PC-3 (cell line): ENCODE measurements at regions not wholly inside any gene's neighbourhood (a gene's known extent, or its start where the extent isn't known, plus 50 kb on each side); places are given as distances from the start of the nearest gene placed in this dataset.

Experiments
- ATAC-seq: fragments of 200-7000 bp; cut with Tn5 transposase; 2 replicates; pipeline ENCODE4 v1.9.1; 2020; ENCODE audit warnings: mild to moderate bottlenecking, moderate library complexity
- BruUV-seq: library from RNA; stranded (reverse); fragments of 400-500 nt; replicated peaks from 2 replicates; lab custom pipeline; 2021; lab: Mats Ljungman, UMichigan
- CTCF ChIA-PET: fragments of 300-600 bp; sonication (Branson Sonifier 250); formaldehyde crosslinking; loops from one replicate; lab custom pipeline; 2022; ENCODE audit warnings: antibody characterized with exemption; lab: Charles Lee
- POLR2A ChIA-PET: fragments of 300-600 bp; sonication (Branson Sonifier 250); formaldehyde crosslinking; loops from one replicate; lab custom pipeline; 2022; ENCODE audit warnings: antibody characterized with exemption; ENCODE audit not compliant: unreplicated experiment; lab: Charles Lee
- DNase-seq: peaks from one replicate; pipeline ENCODE4 v3.0.0-alpha.2; 2015
- H2AFZ ChIP-seq: fragments of 300-600 bp; sonication (generic); 2 replicates; pipeline ENCODE4 v1.6.0; 2016; ENCODE audit warnings: antibody characterized with exemption, low read length
- H3F3A ChIP-seq: fragments of 300-600 bp; sonication (generic); one replicate; pipeline ENCODE4 v1.6.0; 2017; ENCODE audit warnings: antibody characterized with exemption, low read length, control low read depth, mild to moderate bottlenecking; ENCODE audit not compliant: unreplicated experiment
- H3K27ac ChIP-seq: fragments of 300-600 bp; sonication (generic); 2 replicates; pipeline ENCODE4 v1.5.1; 2016; ENCODE audit warnings: mild to moderate bottlenecking, low read length
- H3K27me3 ChIP-seq: fragments of 300-600 bp; sonication (generic); 2 replicates; pipeline ENCODE4 v1.6.1; 2016; ENCODE audit warnings: low read length, mixed read lengths
- H3K36me3 ChIP-seq: fragments of 300-600 bp; sonication (generic); 2 replicates; pipeline ENCODE4 v1.6.1; 2016; ENCODE audit warnings: low read depth, mixed run types, low read length, mixed read lengths
- H3K4me1 ChIP-seq: fragments of 300-600 bp; sonication (generic); 2 replicates; pipeline ENCODE4 v1.5.1; 2016; ENCODE audit warnings: low read length; ENCODE audit not compliant: insufficient read depth
- H3K4me2 ChIP-seq: fragments of 300-600 bp; sonication (generic); 2 replicates; pipeline ENCODE4 v1.6.0; 2016; ENCODE audit warnings: low read length
- H3K4me3 ChIP-seq: fragments of 300-600 bp; sonication (generic); 2 replicates; pipeline ENCODE4 v1.5.1; 2016; ENCODE audit warnings: mild to moderate bottlenecking, low read length, mixed read lengths
- H3K79me2 ChIP-seq: fragments of 300-600 bp; sonication (generic); 2 replicates; pipeline ENCODE4 v1.6.1; 2017; ENCODE audit warnings: low read length, mixed read lengths
- H3K9ac ChIP-seq: fragments of 300-600 bp; sonication (generic); 2 replicates; pipeline ENCODE4 v1.6.0; 2016; ENCODE audit warnings: mild to moderate bottlenecking, low read length
- H3K9me2 ChIP-seq: fragments of 300-600 bp; sonication (generic); replicated peaks from 2 replicates; pipeline ENCODE4 v1.6.1; 2016; ENCODE audit warnings: mixed run types, low read length, mixed read lengths
- H3K9me3 ChIP-seq: fragments of 300-600 bp; sonication (generic); 2 replicates; pipeline ENCODE4 v1.6.1; 2016; ENCODE audit warnings: low read length, mixed read lengths
- H4K20me1 ChIP-seq: fragments of 300-600 bp; sonication (generic); 2 replicates; pipeline ENCODE4 v1.6.1; 2016; ENCODE audit warnings: low read length, mixed read lengths
- EZH2 ChIP-seq: fragments of 300-600 bp; sonication (generic); IDR thresholded peaks from one replicate; pipeline ENCODE4 v1.6.1; 2017; ENCODE audit warnings: antibody characterized with exemption, mild to moderate bottlenecking, low read length; ENCODE audit not compliant: unreplicated experiment
- EZH2phosphoT487 ChIP-seq: fragments of 300-600 bp; sonication (generic); IDR thresholded peaks from 2 replicates; pipeline ENCODE4 v1.6.1; 2018; ENCODE audit warnings: mild to moderate bottlenecking, antibody characterized with exemption, low read length, borderline replicate concordance
- intact Hi-C: fragments of 100-400 bp; cut with micrococcal nuclease; formaldehyde crosslinking; loops from 2 replicates; pipeline ENCODE4 v1.9.0; 2023
- TF ChIP-seq, protein P1 (sequence below): fragments of 300-600 bp; sonication (generic); conservative IDR thresholded peaks from 2 replicates; pipeline ENCODE4 v1.5.1; 2017; ENCODE audit warnings: antibody characterized with exemption, low read depth, mild to moderate bottlenecking, low read length

DNA sequence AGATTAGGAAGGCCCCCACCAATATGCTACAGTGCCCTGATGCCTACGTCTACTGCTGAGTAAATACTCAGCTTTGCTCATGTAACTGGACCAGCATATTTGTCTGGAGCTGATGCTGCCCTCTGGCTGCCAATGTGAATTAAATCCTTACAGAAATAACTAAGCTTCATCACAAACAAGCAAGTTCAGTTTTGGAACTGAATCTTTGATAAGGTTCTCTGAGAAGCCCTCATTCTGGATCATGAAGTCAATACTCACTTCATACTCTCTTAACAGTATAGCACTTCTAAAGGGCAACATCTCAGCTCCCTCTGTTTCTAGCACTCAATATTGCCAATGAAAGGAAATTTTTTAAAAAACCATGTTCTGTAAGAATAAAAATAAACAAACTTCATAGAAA is 246.7 kb downstream of the ETV1 start:
- Histone ChIP-seq H2AFZ (peak overlapping the region; percentile 10; the same call in 1 of the 2 replicates), H3K27ac (peak overlapping the region; percentile 56)
- CTCF ChIA-PET = interaction anchor here (0.5 to 1.6 kb wide), 7 partner anchors 67 to 949 kb away, joined by 3 to 6 read pairs (median 3); no protein-coding TSS in a partner anchor

GRCh38 chr7:13743226-13743625 is 246.2 kb downstream of the ETV1 start:
- CTCF ChIA-PET = interaction anchor here (0.5 to 1.6 kb wide), 9 partner anchors 37 to 948 kb away, joined by 3 to 6 read pairs (median 3); no protein-coding TSS in a partner anchor
- H3K4me2 ChIP-seq = no peak overlapping the region
- no peaks in the 10 kb centered on the region for H3K27me3 ChIP-seq
- peak overlapping the region; percentile 10; the same call in 1 of the 2 replicates for H2AFZ ChIP-seq
- H3K9me3 ChIP-seq = no peaks in the 10 kb centered on the region
- no peaks in the 10 kb centered on the region for H3K79me2 ChIP-seq
- TF ChIP-seq EZH2phosphoT487 (no peak), EZH2 (no peak)
- TF ChIP-seq, protein P1, sequence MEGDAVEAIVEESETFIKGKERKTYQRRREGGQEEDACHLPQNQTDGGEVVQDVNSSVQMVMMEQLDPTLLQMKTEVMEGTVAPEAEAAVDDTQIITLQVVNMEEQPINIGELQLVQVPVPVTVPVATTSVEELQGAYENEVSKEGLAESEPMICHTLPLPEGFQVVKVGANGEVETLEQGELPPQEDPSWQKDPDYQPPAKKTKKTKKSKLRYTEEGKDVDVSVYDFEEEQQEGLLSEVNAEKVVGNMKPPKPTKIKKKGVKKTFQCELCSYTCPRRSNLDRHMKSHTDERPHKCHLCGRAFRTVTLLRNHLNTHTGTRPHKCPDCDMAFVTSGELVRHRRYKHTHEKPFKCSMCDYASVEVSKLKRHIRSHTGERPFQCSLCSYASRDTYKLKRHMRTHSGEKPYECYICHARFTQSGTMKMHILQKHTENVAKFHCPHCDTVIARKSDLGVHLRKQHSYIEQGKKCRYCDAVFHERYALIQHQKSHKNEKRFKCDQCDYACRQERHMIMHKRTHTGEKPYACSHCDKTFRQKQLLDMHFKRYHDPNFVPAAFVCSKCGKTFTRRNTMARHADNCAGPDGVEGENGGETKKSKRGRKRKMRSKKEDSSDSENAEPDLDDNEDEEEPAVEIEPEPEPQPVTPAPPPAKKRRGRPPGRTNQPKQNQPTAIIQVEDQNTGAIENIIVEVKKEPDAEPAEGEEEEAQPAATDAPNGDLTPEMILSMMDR = no peak
- ATAC-seq (no peak), DNase-seq (no peak)
- BruUV-seq = no TSS peak
- no peaks in the 10 kb centered on the region for H3F3A ChIP-seq
- no peaks in the 10 kb centered on the region for H3K9me2 ChIP-seq
- H3K27ac ChIP-seq = peak overlapping the region; percentile 56
- H3K4me3 ChIP-seq = no peak overlapping the region
- POLR2A ChIA-PET = interaction anchor here (0.6 to 0.8 kb wide), 2 partner anchors 52 to 95 kb away, joined by 3 to 4 read pairs; no protein-coding TSS in a partner anchor
- peaks cover 24% of the 10 kb centered on the region for H3K4me1 ChIP-seq
- no peaks in the 10 kb centered on the region for H4K20me1 ChIP-seq
- intact Hi-C loops = loop anchor here (2.0 to 10.0 kb wide), 6 partner anchors 36 to 942 kb away; partner anchors contain the start of gene ETV1
- no peaks in the 10 kb centered on the region for H3K36me3 ChIP-seq
- no peak overlapping the region for H3K9ac ChIP-seq

More for the DNA sequence above, 246.7 kb downstream of the ETV1 start:
- TF ChIP-seq, protein P1 = peak; percentile 78
- TF ChIP-seq EZH2 (no peak), EZH2phosphoT487 (no peak)
- ATAC-seq (peak; percentile 73), DNase-seq (peak; percentile 69)
- BruUV-seq = no TSS peak
- H3K4me2 ChIP-seq = peak overlapping the region; percentile 35; the same call in 1 of the 2 replicates
- POLR2A ChIA-PET = interaction anchor here (0.6 kb wide), 2 partner anchors 96 to 251 kb away, joined by 3 to 5 read pairs; no protein-coding TSS in a partner anchor
- H3K9me2 ChIP-seq = no peaks in the 10 kb centered on the region
- H3K27me3 ChIP-seq = no peaks in the 10 kb centered on the region
- no peaks in the 10 kb centered on the region for H3K9me3 ChIP-seq
- no peak overlapping the region for H3K4me3 ChIP-seq
- H3F3A ChIP-seq = no peaks in the 10 kb centered on the region
- H3K9ac ChIP-seq = peak overlapping the region; percentile 21; the same call in 1 of the 2 replicates
- intact Hi-C loops = loop anchor here (1.0 to 10.0 kb wide), 9 partner anchors 36 to 942 kb away; partner anchors contain the start of gene ETV1
- no peaks in the 10 kb centered on the region for H4K20me1 ChIP-seq
- H3K79me2 ChIP-seq = no peaks in the 10 kb centered on the region
- peaks cover 24% of the 10 kb centered on the region for H3K4me1 ChIP-seq
- H3K36me3 ChIP-seq = no peaks in the 10 kb centered on the region

DNA sequence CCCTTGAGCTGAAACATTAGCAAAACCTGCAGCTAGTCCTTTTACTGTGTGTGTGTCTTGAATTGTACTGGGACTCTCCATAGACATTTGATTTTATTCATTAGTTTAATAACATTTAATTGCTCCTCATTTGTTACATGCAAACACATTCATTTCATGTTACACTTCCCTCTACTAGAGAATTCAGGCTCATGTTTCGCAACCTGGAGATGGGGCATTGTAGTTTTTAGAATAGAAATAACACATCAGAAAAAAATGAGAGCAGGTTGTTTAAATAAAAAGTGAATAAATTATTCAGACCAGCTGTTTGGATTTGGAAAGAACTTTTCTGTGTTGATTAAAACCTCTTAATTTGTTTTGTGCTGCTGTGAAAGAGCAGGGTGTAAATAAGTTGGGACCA is 243.9 kb downstream of the ETV1 start:
- H3K27me3 ChIP-seq = no peaks in the 10 kb centered on the region
- DNase-seq (no peak), ATAC-seq (no peak)
- no peaks in the 10 kb centered on the region for H4K20me1 ChIP-seq
- intact Hi-C loops = loop anchor here (10.0 kb wide), 1 partner anchor 939 kb away; no protein-coding TSS in a partner anchor
- POLR2A ChIA-PET = no interaction called here
- H3K9me2 ChIP-seq = no peaks in the 10 kb centered on the region
- H3K27ac ChIP-seq = no peak overlapping the region
- H2AFZ ChIP-seq = no peak overlapping the region
- no peaks in the 10 kb centered on the region for H3K36me3 ChIP-seq
- no peak overlapping the region for H3K4me2 ChIP-seq
- peaks cover 24% of the 10 kb centered on the region for H3K4me1 ChIP-seq
- no peak overlapping the region for H3K9ac ChIP-seq
- no peaks in the 10 kb centered on the region for H3F3A ChIP-seq
- TF ChIP-seq EZH2 = no peak
- TF ChIP-seq EZH2phosphoT487 = no peak
- TF ChIP-seq, protein P1 = no peak
- no peaks in the 10 kb centered on the region for H3K79me2 ChIP-seq
- H3K4me3 ChIP-seq = no peak overlapping the region
- no TSS peak for BruUV-seq
- CTCF ChIA-PET = interaction anchor here (0.6 kb wide), 1 partner anchor 244 kb away, joined by 3 read pairs; the partner anchor contains the start of gene ETV1
- H3K9me3 ChIP-seq = no peaks in the 10 kb centered on the region
